ENCODE measurements at regions not wholly inside any gene's neighbourhood (a gene's known extent, or its start where the extent isn't known, plus 50 kb on each side); places are given as distances from the start of the nearest gene placed in this dataset.
"Not testable (repeated sequence)": the region's sequence is repeated elsewhere in the genome, so short reads cannot be mapped to it uniquely, and the experiment has no call there.

DNA sequence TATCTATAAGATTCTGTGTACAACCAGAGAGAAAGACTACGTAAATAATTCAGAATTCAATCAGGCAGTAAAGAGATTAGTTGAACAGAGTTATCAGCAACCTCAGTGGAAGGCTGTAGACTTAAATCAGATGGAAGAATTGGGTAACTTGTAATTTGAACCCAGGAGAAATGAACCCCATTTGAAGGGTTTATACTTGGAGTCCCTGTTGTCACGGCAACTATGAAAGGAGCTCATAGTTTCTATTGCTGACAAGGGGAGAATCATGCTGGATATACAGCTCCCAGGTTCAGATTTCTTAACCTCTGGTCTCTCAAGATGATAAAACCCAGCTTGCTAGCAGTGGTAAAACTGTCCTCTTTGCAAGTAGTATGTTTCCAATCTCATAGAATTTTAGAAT is 54.4 kb upstream of the BMP4 start:
- no peak for DNase-seq

DNA sequence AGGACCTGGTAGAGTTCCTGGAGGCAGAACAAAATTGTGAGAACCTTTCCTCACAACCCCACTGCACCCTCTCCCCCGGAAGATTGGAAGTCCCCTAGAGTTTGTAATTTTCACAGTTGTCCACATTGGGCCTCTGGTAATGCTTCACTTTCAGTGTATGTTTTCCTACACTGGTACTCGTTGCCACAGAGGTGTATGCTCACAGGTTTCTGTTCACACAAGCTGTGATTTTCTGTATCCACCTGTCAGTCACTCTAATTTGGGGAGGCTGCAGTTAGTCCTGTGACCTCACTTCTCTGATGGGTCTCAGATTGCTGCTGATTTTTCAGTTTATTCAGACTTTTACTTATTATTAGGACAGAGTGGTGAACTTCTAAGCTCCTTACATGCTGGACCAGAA is 66.4 kb upstream of the BMP4 start:
- DNase-seq = no peak

DNA sequence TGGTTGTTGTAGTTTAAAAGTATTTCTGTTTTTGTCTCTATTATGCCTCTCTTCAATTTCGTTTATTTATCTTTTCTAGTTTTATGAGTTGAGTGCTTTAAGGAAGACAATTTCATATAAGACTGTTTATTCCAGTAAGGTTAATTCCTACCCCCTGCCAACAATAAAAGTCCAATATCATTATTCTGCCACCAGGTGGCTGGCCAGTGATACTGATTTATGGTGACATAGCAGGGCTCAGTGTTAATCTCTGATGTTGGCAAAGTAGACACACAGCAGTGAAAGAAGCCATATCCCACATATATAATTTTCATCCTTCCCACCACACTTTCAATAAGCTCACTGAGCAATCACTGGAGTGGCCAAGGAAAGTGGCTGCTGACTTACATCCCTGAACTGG is 69.0 kb upstream of the BMP4 start:
- DNase-seq = no peak

GRCh38 chr14:54026671-54027070 is 70.0 kb upstream of the BMP4 start:
- DNase-seq = no peak

GRCh38 chr14:54030996-54031395 is 74.4 kb upstream of the BMP4 start:
- not testable (repeated sequence) for DNase-seq

DNA sequence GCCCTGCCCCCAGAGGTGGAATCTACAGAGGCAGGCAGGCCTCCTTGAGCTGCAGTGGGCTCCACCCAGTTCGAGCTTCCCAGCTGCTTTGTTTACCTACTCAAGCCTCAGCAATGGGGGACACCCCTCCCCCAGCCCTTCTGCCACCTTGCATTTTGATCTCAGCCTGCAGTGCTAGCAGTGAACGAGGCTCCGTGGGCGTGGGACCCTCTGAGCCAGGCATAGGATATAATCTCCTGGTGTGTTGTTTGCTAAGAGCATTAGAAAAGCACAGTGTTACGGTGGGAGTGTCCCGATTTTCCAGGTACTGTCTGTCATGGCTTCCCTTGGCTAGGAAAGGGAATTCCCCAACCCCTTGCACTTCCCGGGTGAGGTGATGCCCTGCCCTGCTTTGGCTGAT is 76.7 kb upstream of the BMP4 start:
- DNase-seq = not testable (repeated sequence)

- DNase-seq = no peak
These were observed 82.1 kb upstream of the BMP4 start for GRCh38 chr14:54038724-54039123.

- no peak for DNase-seq
These were observed 82.7 kb upstream of the BMP4 start for GRCh38 chr14:54039311-54039710.

DNA sequence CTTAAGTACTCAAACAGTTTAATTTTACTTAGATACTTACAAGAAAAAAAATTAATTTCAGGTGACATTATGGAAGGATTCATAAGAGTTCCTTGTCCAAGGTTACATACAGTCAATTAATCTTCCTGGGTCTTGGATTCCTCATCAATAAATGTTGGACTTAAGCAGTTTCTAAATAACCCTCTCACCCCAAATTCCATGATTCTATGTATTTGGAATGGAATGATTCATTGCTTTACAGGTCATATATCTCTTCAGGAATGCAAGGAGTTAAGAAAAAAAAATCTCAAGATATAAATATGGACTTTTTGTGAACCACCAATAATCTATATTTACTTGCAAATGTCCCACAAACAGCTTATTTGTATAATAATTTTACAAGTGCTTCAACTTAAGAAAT is 84.2 kb upstream of the BMP4 start:
- DNase-seq = no peak

DNA sequence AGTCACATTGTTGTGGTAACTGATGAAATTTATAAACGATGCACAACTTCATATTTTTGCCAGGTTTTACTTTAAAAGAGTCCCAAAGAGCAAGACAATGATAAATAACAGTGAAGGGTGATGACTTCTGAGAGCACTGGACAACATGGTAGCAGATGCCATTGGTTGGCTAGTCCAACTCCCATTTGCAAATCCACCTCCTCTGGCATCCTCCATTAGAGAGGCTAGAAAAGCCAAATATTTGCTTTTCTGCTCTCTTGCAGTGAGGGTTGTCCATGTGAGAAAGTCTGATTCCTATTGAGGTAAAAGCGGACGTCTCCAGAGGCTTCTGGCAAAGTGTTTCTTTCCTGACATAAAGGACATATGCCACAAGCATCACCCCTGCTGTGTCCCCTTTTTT is 89.6 kb upstream of the BMP4 start:
- DNase-seq = no peak

DNA sequence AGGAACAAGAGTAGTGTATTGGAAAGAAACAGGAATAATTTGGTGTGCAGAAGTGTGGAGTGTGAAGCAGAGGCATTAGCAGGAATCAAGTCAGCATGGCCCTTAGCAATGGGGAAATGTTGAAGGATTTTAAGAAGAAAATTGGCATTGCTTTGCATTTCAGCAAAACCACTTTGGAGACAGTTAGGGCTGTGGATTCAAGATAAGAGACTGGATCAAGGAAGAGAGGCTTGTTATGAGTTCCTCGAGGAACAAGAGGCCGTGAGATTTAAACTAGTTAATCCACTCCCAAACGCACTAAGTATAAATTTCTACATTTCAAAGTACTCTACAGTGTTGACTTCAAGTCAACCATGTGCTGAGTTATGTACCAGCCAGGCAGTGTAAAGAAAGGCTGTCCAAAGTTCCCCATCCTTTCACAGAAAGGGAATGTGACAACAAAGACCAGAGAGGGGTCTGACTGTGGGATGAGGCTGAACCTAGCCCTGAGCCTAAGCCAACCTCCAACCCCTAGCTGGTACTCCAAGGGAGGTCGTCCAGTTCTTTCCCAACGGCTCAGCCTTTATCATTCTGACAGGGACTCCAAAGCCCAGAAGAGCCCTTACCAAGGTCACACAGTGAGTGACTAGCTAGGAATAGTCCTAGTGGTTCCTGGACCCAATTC is 91.2 kb upstream of the BMP4 start:
- DNase-seq = no peak

DNA sequence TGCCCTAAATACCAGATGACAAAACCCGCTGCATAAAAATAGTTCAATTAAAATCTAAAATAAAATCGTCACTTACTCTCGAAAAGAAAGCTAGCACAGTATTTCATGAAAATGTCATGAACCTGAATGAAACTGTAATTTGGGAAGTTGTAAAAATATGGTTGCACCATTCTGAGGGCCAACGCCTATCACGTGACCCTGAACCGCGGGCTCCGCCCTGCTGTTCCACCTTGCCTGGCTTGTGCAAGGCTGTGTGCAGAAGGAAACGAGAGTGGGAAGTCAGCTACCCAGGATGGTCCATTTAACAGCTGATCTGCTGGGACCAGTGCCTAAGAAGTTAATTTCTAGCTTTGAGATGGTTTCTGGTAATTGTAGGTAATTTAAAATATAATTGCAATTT is 91.7 kb upstream of the BMP4 start:
- DNase-seq = no peak

GRCh38 chr14:54048736-54049135 is 92.1 kb upstream of the BMP4 start:
- DNase-seq = no peak

- DNase-seq = no peak
These were observed 94.1 kb upstream of the BMP4 start for GRCh38 chr14:54050759-54051158.

- no peak for DNase-seq
These were observed 96.2 kb upstream of the BMP4 start for GRCh38 chr14:54052696-54053385.

- DNase-seq = no peak
These were observed 96.7 kb upstream of the BMP4 start for GRCh38 chr14:54053386-54053745.

DNA sequence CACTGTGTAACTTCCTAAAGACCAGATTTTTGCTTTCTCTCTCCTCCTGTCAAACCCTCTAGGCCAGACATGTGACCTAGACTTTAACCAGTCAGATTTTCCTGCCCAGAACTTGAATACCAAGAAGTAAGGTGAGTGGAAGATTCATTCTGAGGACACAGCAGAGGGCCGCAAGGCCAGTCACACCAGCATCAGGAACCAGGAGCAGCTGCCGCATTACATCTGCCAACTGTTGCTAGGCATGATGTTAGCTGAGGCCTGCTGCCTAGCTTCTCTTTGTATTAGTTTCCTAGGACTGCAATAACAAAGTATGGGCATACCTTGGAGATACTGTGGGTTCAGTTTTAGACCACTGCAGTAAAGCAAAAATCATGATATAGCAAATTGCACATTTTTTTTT is 101.9 kb upstream of the BMP4 start:
- DNase-seq = no peak

DNA sequence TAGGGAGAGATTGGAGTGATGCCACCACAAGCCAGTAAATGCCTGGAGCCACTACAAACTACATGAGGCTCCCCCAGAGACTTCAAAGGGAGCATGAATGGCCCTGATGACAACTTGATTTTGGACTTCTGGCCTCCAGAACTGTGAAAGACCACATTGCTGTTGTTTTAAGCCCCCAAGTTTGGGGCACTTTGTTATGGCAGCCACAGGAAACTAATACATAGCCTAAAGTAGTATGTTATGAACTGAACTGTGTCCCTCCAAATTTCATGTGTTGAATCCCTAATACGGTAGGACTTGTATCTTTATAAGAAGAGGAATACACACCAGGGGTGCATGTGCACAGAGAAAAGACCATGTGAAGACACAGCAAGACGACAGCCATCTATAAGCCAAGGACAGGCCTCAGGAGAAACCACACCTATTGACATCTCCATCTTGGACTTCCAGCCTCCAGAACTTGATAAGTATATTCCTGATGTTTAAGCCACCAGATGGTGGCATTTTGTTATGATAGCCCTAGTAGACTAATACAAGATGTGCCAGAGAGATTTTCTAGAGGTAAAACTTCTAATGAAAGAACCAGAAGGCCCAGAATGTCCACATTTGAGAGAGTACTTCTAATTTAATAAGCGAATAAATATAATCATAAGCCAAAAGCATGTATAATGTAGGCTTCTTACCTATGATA is 127.1 kb upstream of the BMP4 start:
- no peak for DNase-seq

DNA sequence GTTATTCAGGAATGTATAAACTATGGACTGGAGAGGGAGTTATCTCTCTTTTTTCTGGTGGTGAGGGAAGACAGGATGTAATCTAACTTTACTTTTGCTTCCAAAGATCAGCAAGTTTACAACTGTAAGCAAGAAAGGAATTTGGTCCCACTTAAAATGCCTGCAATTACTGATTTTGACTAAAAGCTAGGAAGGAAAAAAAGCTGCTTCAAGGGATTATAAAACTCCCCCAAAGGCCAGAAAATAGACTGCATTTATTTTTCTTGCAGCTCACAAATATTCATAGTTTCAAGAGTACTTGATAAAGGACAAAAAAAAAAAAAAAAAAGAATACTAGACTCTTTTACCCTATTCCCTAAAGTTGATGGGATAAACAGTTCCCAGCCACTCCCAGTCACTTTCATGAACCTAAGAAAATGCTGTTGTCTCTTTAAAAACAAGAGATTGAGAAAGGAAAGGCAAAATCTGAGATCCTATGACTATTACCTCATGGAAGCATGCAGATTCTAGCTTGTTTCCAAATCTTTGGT is 128.7 kb upstream of the BMP4 start:
- DNase-seq = no peak

DNA sequence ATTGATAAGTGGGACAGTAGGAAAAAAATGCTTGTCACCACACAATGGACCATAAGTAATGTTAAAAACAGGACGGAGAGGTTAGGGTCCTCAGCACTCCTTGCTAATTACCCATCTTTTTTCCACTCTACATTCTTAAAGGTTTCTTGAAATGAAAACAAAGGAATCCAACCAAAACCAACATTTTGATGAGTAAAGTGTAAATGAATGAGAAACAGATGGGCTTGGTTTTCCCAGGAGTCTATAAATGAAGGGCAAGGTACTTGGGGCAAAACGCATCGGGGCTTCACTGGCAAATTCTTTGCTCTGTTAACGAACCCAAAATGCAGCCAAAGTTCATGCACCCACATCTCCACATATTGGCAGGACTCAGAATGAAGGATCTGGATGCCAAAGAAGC is 129.2 kb upstream of the BMP4 start:
- no peak for DNase-seq

- DNase-seq = no peak
These were observed 130.1 kb upstream of the BMP4 start for GRCh38 chr14:54086767-54087166.

DNA sequence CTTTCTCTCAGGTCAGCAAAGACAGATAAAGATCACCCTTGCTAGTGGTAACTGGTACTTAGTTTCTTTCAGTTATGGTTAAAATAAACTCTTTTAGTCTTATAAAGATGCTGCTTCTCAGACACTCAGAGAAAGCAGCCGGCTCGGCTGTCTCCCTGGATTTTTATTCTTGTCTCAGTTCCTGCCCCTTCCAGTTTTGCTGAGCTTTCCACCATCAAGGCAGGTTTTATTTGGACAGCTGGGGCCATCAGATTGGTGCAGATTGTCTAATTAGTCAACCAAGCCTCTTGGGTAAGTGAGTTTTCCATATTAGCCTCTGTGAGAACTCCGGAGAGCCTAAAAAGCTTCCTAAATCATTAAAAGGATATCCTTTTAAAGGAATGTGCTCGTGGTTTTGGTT is 130.8 kb upstream of the BMP4 start:
- no peak for DNase-seq

DNA sequence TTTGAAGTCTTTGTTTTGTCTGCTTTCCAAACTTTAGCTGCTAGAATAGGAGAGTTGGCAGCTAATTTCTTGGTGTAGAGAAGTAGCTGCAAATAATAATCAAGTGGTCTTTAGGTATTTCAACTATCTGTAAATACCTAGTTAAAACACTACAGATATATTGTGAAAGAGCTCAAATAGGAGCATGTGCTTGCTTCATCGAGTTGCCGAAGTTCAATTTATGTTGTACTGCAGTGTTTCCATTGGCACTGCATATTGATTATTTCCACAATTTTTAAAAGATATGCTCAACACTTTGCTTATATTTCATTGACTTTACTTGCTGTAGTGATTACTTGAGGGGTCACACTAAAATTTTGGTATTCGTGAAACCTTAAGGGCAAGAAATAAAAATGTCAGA is 131.6 kb upstream of the BMP4 start:
- no peak for DNase-seq

GRCh38 chr14:54090274-54090673 is 133.6 kb upstream of the BMP4 start:
- DNase-seq = no peak

Measured in midbrain (tissue), 1 donor.